ENCODE measurements at regions not wholly inside any gene's neighbourhood (a gene's known extent, or its start where the extent isn't known, plus 50 kb on each side); places are given as distances from the start of the nearest gene placed in this dataset.
A peak's percentile ranks its signal among the peaks of the same experiment; 100 is the strongest.

GRCh38 chr13:26983543-26984320, 187.9 kb downstream of the USP12 start:
- H3K4me3 ChIP-seq (ENCODE audit: low read depth, low read length), result no peak overlapping the region
- TF ChIP-seq CTCF (conservative IDR thresholded peaks at IDR 0.05; ENCODE audit: low read depth, low read length), result no peak
- DNase-seq (ENCODE audit: low read depth), result no peak

GRCh38 chr13:26980099-26981031, 191.2 kb downstream of the USP12 start:
- DNase-seq (ENCODE audit: low read depth), result no peak
- TF ChIP-seq CTCF (conservative IDR thresholded peaks at IDR 0.05; ENCODE audit: low read depth, low read length), result no peak
- H3K4me3 ChIP-seq (ENCODE audit: low read depth, low read length), result no peak overlapping the region

- H3K4me3 ChIP-seq (ENCODE audit: low read depth, low read length), result no peak overlapping the region
- TF ChIP-seq CTCF (conservative IDR thresholded peaks at IDR 0.05; ENCODE audit: low read depth, low read length), result no peak
- no peak for DNase-seq (ENCODE audit: low read depth)
Measured at GRCh38 chr13:26979334-26979733, 192.3 kb downstream of the USP12 start.

- DNase-seq (ENCODE audit: low read depth), result no peak
- no peak for TF ChIP-seq CTCF (conservative IDR thresholded peaks at IDR 0.05; ENCODE audit: low read depth, low read length)
- no peak overlapping the region for H3K4me3 ChIP-seq (ENCODE audit: low read depth, low read length)
Measured at GRCh38 chr13:26978081-26978860, 193.3 kb downstream of the USP12 start.

- no peak for TF ChIP-seq CTCF (conservative IDR thresholded peaks at IDR 0.05; ENCODE audit: low read depth, low read length)
- no peak overlapping the region for H3K4me3 ChIP-seq (ENCODE audit: low read depth, low read length)
- peak; percentile 56 for DNase-seq (ENCODE audit: low read depth)
Measured at GRCh38 chr13:26977541-26977940, 194.1 kb downstream of the USP12 start.

GRCh38 chr13:26976313-26976712, 195.3 kb downstream of the USP12 start:
- no peak for DNase-seq (ENCODE audit: low read depth)
- TF ChIP-seq CTCF (conservative IDR thresholded peaks at IDR 0.05; ENCODE audit: low read depth, low read length), result no peak
- no peak overlapping the region for H3K4me3 ChIP-seq (ENCODE audit: low read depth, low read length)

All from epithelial cell of proximal tubule (primary cell).